Chondrocyte (in vitro differentiated cells): ENCODE measurements at regions not wholly inside any gene's neighbourhood (a gene's known extent, or its start where the extent isn't known, plus 50 kb on each side); places are given as distances from the start of the nearest gene placed in this dataset.

ENCODE experiments used
- DNase-seq: peaks from one replicate; pipeline ENCODE4 v3.0.0; 2021; ENCODE audit warnings: mixed read lengths, low spot score
- H3K27ac Mint-ChIP-seq: one replicate; pipeline ENCODE4 v1.8.0; 2021; ENCODE audit warnings: mild to moderate bottlenecking, moderate library complexity, mixed read lengths; ENCODE audit not compliant: unreplicated experiment
- H3K27me3 Mint-ChIP-seq: 2 replicates; pipeline ENCODE4 v1.8.0; 2021; ENCODE audit warnings: low read depth, mixed read lengths
- H3K36me3 Mint-ChIP-seq: 2 replicates; pipeline ENCODE4 v1.8.0; 2021; ENCODE audit warnings: low read depth, mixed read lengths
- H3K4me1 Mint-ChIP-seq: 2 replicates; pipeline ENCODE4 v1.8.0; 2021; ENCODE audit warnings: low read depth, mild to moderate bottlenecking, mixed read lengths
- H3K4me3 Mint-ChIP-seq: one replicate; pipeline ENCODE4 v1.8.0; 2021; ENCODE audit warnings: mild to moderate bottlenecking, moderate library complexity, mixed read lengths; ENCODE audit not compliant: unreplicated experiment
- H3K9me3 Mint-ChIP-seq: 2 replicates; pipeline ENCODE4 v1.8.0; 2021; ENCODE audit warnings: low read depth, mixed read lengths
- TF ChIP-seq, protein P1 (sequence below): fragments of 200-600 bp; sonication (generic); IDR thresholded peaks from 2 replicates; pipeline ENCODE4 v1.5.0; 2021; ENCODE audit warnings: antibody characterized with exemption, mild to moderate bottlenecking, moderate library complexity

DNA sequence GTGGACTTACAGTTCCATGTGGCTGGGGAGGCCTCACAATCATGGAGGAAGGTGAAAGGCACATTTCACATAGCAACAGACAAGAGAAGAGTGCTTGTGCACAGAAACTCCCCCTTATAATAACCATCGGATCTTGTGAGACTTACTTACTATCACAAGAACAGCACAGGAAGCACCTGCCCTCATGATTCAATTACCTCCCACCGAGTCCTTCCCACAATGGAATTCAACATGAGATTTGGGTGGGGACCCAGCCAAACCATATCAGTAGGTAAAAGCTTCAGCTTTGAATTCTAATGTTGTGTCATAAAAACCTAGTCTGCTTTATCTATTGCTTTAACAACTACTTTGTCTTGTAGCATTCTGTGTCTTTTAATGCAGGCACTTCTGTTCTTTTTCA is 140.4 kb upstream of the PIK3C3 start:
- DNase-seq = no peak
- H3K27ac Mint-ChIP-seq = no peak overlapping the region

DNA sequence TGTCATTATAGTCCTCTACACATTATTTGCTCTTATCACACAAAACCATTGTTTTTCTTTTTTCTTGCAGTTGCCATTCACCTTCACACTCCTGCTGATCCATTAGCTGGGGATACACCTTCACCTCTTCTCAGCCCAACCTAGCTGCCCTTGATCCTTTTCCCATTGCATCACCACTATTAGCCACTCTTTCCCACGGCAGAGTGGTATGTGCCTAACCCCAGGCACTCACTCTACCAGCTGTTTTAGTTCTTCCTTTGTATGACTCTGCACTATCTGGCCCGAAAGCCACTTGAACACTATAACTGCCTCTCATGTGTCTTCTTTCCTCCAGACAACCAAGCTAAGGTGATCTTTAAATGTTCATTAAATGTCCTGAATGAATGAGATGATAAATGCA is 145.4 kb upstream of the PIK3C3 start:
- Mint-ChIP-seq H3K27ac (no peak overlapping the region), H3K4me3 (no peak overlapping the region), H3K4me1 (no peaks in the 10 kb centered on the region), H3K36me3 (no peaks in the 10 kb centered on the region), H3K9me3 (peaks cover 6% of the 10 kb centered on the region), H3K27me3 (peaks cover 24% of the 10 kb centered on the region)
- TF ChIP-seq, protein P1, sequence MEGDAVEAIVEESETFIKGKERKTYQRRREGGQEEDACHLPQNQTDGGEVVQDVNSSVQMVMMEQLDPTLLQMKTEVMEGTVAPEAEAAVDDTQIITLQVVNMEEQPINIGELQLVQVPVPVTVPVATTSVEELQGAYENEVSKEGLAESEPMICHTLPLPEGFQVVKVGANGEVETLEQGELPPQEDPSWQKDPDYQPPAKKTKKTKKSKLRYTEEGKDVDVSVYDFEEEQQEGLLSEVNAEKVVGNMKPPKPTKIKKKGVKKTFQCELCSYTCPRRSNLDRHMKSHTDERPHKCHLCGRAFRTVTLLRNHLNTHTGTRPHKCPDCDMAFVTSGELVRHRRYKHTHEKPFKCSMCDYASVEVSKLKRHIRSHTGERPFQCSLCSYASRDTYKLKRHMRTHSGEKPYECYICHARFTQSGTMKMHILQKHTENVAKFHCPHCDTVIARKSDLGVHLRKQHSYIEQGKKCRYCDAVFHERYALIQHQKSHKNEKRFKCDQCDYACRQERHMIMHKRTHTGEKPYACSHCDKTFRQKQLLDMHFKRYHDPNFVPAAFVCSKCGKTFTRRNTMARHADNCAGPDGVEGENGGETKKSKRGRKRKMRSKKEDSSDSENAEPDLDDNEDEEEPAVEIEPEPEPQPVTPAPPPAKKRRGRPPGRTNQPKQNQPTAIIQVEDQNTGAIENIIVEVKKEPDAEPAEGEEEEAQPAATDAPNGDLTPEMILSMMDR = no peak
- no peak for DNase-seq

More for the DNA sequence above, 140.4 kb upstream of the PIK3C3 start:
- Mint-ChIP-seq H3K9me3 (peaks cover 6% of the 10 kb centered on the region), H3K36me3 (no peaks in the 10 kb centered on the region), H3K4me1 (no peaks in the 10 kb centered on the region), H3K27me3 (peaks cover 16% of the 10 kb centered on the region), H3K4me3 (no peak overlapping the region)
- TF ChIP-seq, protein P1 = no peak

DNA sequence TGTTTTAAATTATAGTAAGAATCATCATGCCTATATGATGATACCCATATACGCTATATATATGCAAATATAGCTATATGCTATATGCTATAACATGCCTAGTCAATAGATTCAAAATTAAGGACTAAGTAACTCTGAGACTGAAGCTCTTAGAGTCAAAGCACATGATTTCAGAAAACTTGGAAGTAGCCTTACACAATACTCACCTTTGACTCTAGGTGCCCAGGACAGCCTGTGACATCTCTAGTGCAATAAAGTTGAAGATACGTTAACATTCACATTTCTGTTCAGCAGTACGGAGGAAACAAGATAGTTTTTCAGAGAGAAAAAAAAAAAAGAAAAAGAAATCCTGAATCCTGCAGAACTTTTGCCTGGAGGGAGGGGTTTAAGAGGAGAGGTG is 149.7 kb upstream of the PIK3C3 start:
- Mint-ChIP-seq H3K4me3 (no peak overlapping the region), H3K36me3 (no peaks in the 10 kb centered on the region), H3K27me3 (peaks cover 36% of the 10 kb centered on the region), H3K27ac (no peak overlapping the region), H3K9me3 (no peaks in the 10 kb centered on the region), H3K4me1 (no peaks in the 10 kb centered on the region)
- TF ChIP-seq, protein P1 = no peak
- no peak for DNase-seq

DNA sequence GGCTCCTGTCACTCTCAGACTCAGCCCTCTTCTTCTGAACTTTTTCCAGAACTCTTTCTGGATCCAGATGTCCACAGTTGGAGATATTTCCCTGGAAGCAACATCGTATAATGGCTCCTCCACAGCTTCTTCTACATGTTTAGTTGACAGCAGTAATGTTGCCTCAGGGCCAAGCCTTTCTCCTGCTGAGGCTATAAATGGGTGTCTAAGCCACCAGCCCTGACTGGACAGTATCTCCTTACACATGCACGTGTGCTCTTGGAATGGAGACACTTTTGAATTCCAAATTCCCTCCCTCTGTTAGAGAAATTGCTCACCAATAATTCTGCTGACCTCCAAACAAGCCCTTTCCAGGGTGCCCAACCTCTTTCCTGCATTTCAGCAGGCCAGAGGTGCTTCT is 156.2 kb upstream of the PIK3C3 start:
- no peaks in the 10 kb centered on the region for H3K4me1 Mint-ChIP-seq
- no peak for DNase-seq

DNA sequence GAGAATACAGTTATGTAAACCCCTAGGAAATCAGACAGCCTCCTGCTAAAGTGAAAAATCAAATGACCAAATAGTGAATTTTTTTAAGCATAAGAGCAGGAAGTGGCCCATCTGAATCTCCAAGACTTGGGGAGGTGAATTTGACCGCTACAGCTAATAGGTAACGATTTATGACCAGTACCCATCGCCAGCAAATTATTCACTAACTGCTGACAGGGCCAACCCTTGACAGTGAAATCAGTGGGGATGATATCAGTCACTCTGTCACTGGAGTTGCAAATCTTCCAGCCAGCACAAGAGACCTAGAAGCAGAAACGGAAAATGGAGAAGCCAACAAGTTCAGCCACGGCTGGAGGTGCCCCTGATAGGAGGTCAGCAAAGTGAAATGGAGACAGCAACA is 164.3 kb upstream of the PIK3C3 start:
- Mint-ChIP-seq H3K36me3 (no peaks in the 10 kb centered on the region), H3K27me3 (peaks cover 19% of the 10 kb centered on the region), H3K4me1 (no peaks in the 10 kb centered on the region), H3K9me3 (peaks cover 7% of the 10 kb centered on the region), H3K4me3 (no peak overlapping the region), H3K27ac (no peak overlapping the region)
- TF ChIP-seq, protein P1 = no peak
- DNase-seq = no peak

More for the DNA sequence above, 156.2 kb upstream of the PIK3C3 start:
- H3K4me3 Mint-ChIP-seq = no peak overlapping the region
- H3K27me3 Mint-ChIP-seq = peaks cover 21% of the 10 kb centered on the region
- no peaks in the 10 kb centered on the region for H3K9me3 Mint-ChIP-seq
- TF ChIP-seq, protein P1 = no peak
- no peaks in the 10 kb centered on the region for H3K36me3 Mint-ChIP-seq
- H3K27ac Mint-ChIP-seq = no peak overlapping the region
